Kidney epithelial cell (primary cell): ENCODE measurements at regions not wholly inside any gene's neighbourhood (a gene's known extent, or its start where the extent isn't known, plus 50 kb on each side); places are given as distances from the start of the nearest gene placed in this dataset.

ENCODE experiments used
- DNase-seq: peaks from one replicate; pipeline ENCODE4 v3.0.0-alpha.2; 2010; ENCODE audit warnings: low read depth
- H3K27me3 ChIP-seq: 2 replicates; pipeline ENCODE4 v1.6.0; 2011; ENCODE audit warnings: low read length; ENCODE audit not compliant: control insufficient read depth, insufficient read depth
- H3K36me3 ChIP-seq: 2 replicates; pipeline ENCODE4 v1.5.1; 2011; ENCODE audit warnings: low read length; ENCODE audit not compliant: control insufficient read depth, insufficient read depth
- H3K4me3 ChIP-seq: 2 replicates; pipeline ENCODE4 v1.5.1; 2011; ENCODE audit warnings: low read depth, mild to moderate bottlenecking, control low read depth, low read length
- CTCF ChIP-seq: IDR thresholded peaks from 2 replicates; pipeline ENCODE4 v1.5.1; 2011; ENCODE audit warnings: mild to moderate bottlenecking, moderate library complexity, low read length, control low read depth, inconsistent platforms; ENCODE audit not compliant: insufficient read depth, poor library complexity, severe bottlenecking

GRCh38 chr11:135075740-135076139 lies 663.7 kb upstream of the B3GAT1 start:
- Histone ChIP-seq H3K36me3 (no peaks in the 10 kb centered on the region), H3K27me3 (no peaks in the 10 kb centered on the region), H3K4me3 (no peak overlapping the region)
- peak; percentile 55 for TF ChIP-seq CTCF
- DNase-seq = no peak

GRCh38 chr11:135074397-135074998 lies 662.5 kb upstream of the B3GAT1 start:
- H3K4me3 ChIP-seq = no peak overlapping the region
- no peaks in the 10 kb centered on the region for H3K27me3 ChIP-seq
- no peaks in the 10 kb centered on the region for H3K36me3 ChIP-seq
- DNase-seq = no peak
- TF ChIP-seq CTCF = no peak

GRCh38 chr11:135073870-135074269 lies 661.8 kb upstream of the B3GAT1 start:
- no peak for DNase-seq
- H3K4me3 ChIP-seq = no peak overlapping the region
- TF ChIP-seq CTCF = no peak
- no peaks in the 10 kb centered on the region for H3K27me3 ChIP-seq
- H3K36me3 ChIP-seq = no peaks in the 10 kb centered on the region

- no peaks in the 10 kb centered on the region for H3K27me3 ChIP-seq
- no peaks in the 10 kb centered on the region for H3K36me3 ChIP-seq
- no peak for DNase-seq
- no peak for TF ChIP-seq CTCF
- no peak overlapping the region for H3K4me3 ChIP-seq
Observed at GRCh38 chr11:135073381-135073780, 661.3 kb upstream of the B3GAT1 start.

- no peak overlapping the region for H3K4me3 ChIP-seq
- no peaks in the 10 kb centered on the region for H3K36me3 ChIP-seq
- TF ChIP-seq CTCF = no peak
- DNase-seq = peak; percentile 1
- H3K27me3 ChIP-seq = no peaks in the 10 kb centered on the region
Observed at GRCh38 chr11:135069890-135070289, 657.8 kb upstream of the B3GAT1 start.

- DNase-seq = no peak
- no peak for TF ChIP-seq CTCF
- no peaks in the 10 kb centered on the region for H3K27me3 ChIP-seq
Observed at GRCh38 chr11:135069063-135069462, 657.0 kb upstream of the B3GAT1 start.

More at GRCh38 chr11:135069063-135069462, 657.0 kb upstream of the B3GAT1 start:
- Histone ChIP-seq H3K4me3 (no peak overlapping the region), H3K36me3 (no peaks in the 10 kb centered on the region)
